Mesenchymal stem cell (in vitro differentiated cells and primary cell): ENCODE measurements at regions not wholly inside any gene's neighbourhood (a gene's known extent, or its start where the extent isn't known, plus 50 kb on each side); places are given as distances from the start of the nearest gene placed in this dataset.

Source experiments
- DNase-seq: peaks from one replicate; pipeline ENCODE4 v3.0.0-alpha.2; 2013
- H2AFZ ChIP-seq: one replicate; pipeline ENCODE4 v1.6.1; 2013; ENCODE audit warnings: low read depth, mild to moderate bottlenecking, control low read depth, inconsistent platforms, low read length, moderate library complexity
- H2AK5ac ChIP-seq: 2 replicates; pipeline ENCODE4 v1.6.1; 2013; ENCODE audit warnings: low read length, moderate library complexity, mild to moderate bottlenecking, inconsistent platforms; ENCODE audit not compliant: severe bottlenecking
- H2BK120ac ChIP-seq: one replicate; pipeline ENCODE4 v1.6.1; 2013; ENCODE audit warnings: low read depth, mild to moderate bottlenecking, inconsistent platforms, low read length, moderate library complexity
- H2BK12ac ChIP-seq, 2 experiments: one replicate each; pipeline ENCODE4 v1.6.1; 2013; ENCODE audit warnings: inconsistent platforms in 2 of 2, low read length in 2 of 2, mild to moderate bottlenecking in 2 of 2, moderate library complexity in 2 of 2, control low read depth in 1 of 2
- H2BK15ac ChIP-seq: one replicate; pipeline ENCODE4 v1.6.1; 2013; ENCODE audit warnings: mild to moderate bottlenecking, low read depth, inconsistent platforms; ENCODE audit not compliant: poor library complexity, severe bottlenecking
- H2BK5ac ChIP-seq: 2 replicates; pipeline ENCODE4 v1.6.1; 2013; ENCODE audit warnings: low read depth, mild to moderate bottlenecking, low read length, control low read depth, inconsistent platforms; ENCODE audit not compliant: poor library complexity, severe bottlenecking
- H3K14ac ChIP-seq, 2 experiments: one replicate each; pipeline ENCODE4 v1.6.1; 2013; ENCODE audit warnings: inconsistent platforms in 2 of 2, low read length in 2 of 2, control low read depth in 1 of 2, mild to moderate bottlenecking in 1 of 2, moderate library complexity in 1 of 2
- H3K18ac ChIP-seq, 2 experiments: one replicate each; pipeline ENCODE4 v1.6.1; 2013; ENCODE audit warnings: inconsistent platforms in 2 of 2, low read length in 2 of 2, control low read depth in 1 of 2, low read depth in 1 of 2, mild to moderate bottlenecking in 1 of 2
- H3K23ac ChIP-seq, 2 experiments: one replicate each; pipeline ENCODE4 v1.6.1; 2013; ENCODE audit warnings: inconsistent platforms in 2 of 2, low read length in 2 of 2, mild to moderate bottlenecking in 2 of 2, moderate library complexity in 2 of 2, control low read depth in 1 of 2
- H3K27ac ChIP-seq: 2 replicates; pipeline ENCODE4 v1.5.1; 2013; ENCODE audit warnings: mild to moderate bottlenecking, moderate library complexity, low read length, control low read depth, inconsistent platforms; ENCODE audit not compliant: poor library complexity, severe bottlenecking
- H3K27me3 ChIP-seq, 2 experiments: 2 replicates each; pipeline versions ENCODE4 v1.6.1 to v1.7.0; 2013; ENCODE audit warnings: low read length in 2 of 2, mild to moderate bottlenecking in 2 of 2, moderate library complexity in 2 of 2, control low read depth in 1 of 2, inconsistent platforms in 1 of 2; ENCODE audit not compliant: control insufficient read depth in 1 of 2, insufficient read depth in 1 of 2
- H3K36me3 ChIP-seq, 2 experiments: 2 replicates each; pipeline versions ENCODE4 v1.6.1 to v1.7.0; 2013; ENCODE audit warnings: low read length in 2 of 2, control low read depth in 1 of 2, inconsistent platforms in 1 of 2, low read depth in 1 of 2, mild to moderate bottlenecking in 1 of 2; ENCODE audit not compliant: insufficient read depth in 2 of 2, control insufficient read depth in 1 of 2
- H3K4ac ChIP-seq, 2 experiments: one replicate each; pipeline ENCODE4 v1.6.1; 2013; ENCODE audit warnings: inconsistent platforms in 2 of 2, low read length in 2 of 2, mild to moderate bottlenecking in 2 of 2, moderate library complexity in 2 of 2, control low read depth in 1 of 2, low read depth in 1 of 2
- H3K4me1 ChIP-seq: 2 replicates; pipeline ENCODE4 v1.6.1; 2013; ENCODE audit warnings: low read depth, low read length, control low read depth; ENCODE audit not compliant: control insufficient read depth, insufficient read depth
- H3K4me2 ChIP-seq: 2 replicates; pipeline ENCODE4 v1.6.1; 2013; ENCODE audit warnings: low read length, mild to moderate bottlenecking, inconsistent platforms; ENCODE audit not compliant: poor library complexity, severe bottlenecking
- H3K4me3 ChIP-seq, 2 experiments: 2 replicates each; pipeline versions ENCODE4 v1.5.1 to v1.7.0; 2013; ENCODE audit warnings: low read length in 2 of 2, mild to moderate bottlenecking in 2 of 2, control low read depth in 1 of 2, low read depth in 1 of 2; ENCODE audit not compliant: insufficient read depth in 1 of 2
- H3K79me1 ChIP-seq: replicated peaks from 2 replicates; pipeline ENCODE4 v1.6.1; 2013; ENCODE audit warnings: mild to moderate bottlenecking, control low read depth, low read length, inconsistent platforms; ENCODE audit not compliant: poor library complexity, severe bottlenecking
- H3K9ac ChIP-seq: 2 replicates; pipeline ENCODE4 v1.7.0; 2013; ENCODE audit warnings: mild to moderate bottlenecking, low read length, moderate library complexity
- H3K9me3 ChIP-seq: 2 replicates; pipeline ENCODE4 v1.7.0; 2013; ENCODE audit warnings: mild to moderate bottlenecking, low read length; ENCODE audit not compliant: control insufficient read depth
- H4K8ac ChIP-seq: one replicate; pipeline ENCODE4 v1.6.1; 2013; ENCODE audit warnings: inconsistent platforms, mild to moderate bottlenecking, low read length, moderate library complexity
- H4K91ac ChIP-seq: one replicate; pipeline ENCODE4 v1.6.1; 2013; ENCODE audit warnings: mild to moderate bottlenecking, low read length, inconsistent platforms
- WGBS: methylation state at CpG from one replicate; pipeline ENCODE4 v1.1.7; 2013; ENCODE audit warnings: mixed read lengths; 5-methylcytosine and 5-hydroxymethylcytosine counted together

GRCh38 chr7:36091874-36092176 lies 61.2 kb upstream of the EEPD1 start:
- H3K27me3 ChIP-seq: peaks cover 0 to 5% of the 10 kb centered on the region in 2 experiments
- H4K91ac ChIP-seq: no peak overlapping the region
- no peak overlapping the region for H2AK5ac ChIP-seq
- no peak overlapping the region for H3K4ac ChIP-seq
- H2AFZ ChIP-seq: no peak overlapping the region
- no peaks in the 10 kb centered on the region for H3K36me3 ChIP-seq
- no peak overlapping the region for H2BK15ac ChIP-seq
- no peaks in the 10 kb centered on the region for H3K79me1 ChIP-seq
- H3K14ac ChIP-seq: no peak overlapping the region
- no peak overlapping the region for H3K4me2 ChIP-seq
- 94% methylated on average over 1 of the region's 2 CpGs for WGBS
- H3K4me1 ChIP-seq: no peaks in the 10 kb centered on the region
- no peak for DNase-seq
- H3K9ac ChIP-seq: no peak overlapping the region
- no peak overlapping the region for H2BK120ac ChIP-seq
- no peak overlapping the region for H3K27ac ChIP-seq
- no peak overlapping the region for H3K4me3 ChIP-seq
- H2BK12ac ChIP-seq: no peak overlapping the region
- no peak overlapping the region for H3K18ac ChIP-seq
- H3K23ac ChIP-seq: no peak overlapping the region
- H3K9me3 ChIP-seq: no peaks in the 10 kb centered on the region
- H4K8ac ChIP-seq: no peak overlapping the region
- no peak overlapping the region for H2BK5ac ChIP-seq

- Histone ChIP-seq H3K18ac (no peak overlapping the region), H2BK120ac (no peak overlapping the region), H2BK15ac (no peak overlapping the region), H4K8ac (no peak overlapping the region), H3K4me2 (no peak overlapping the region), H3K14ac (no peak overlapping the region), H4K91ac (no peak overlapping the region), H3K27me3 (peaks cover 0 to 5% of the 10 kb centered on the region in 2 experiments), H3K79me1 (no peaks in the 10 kb centered on the region), H3K4ac (no peak overlapping the region), H3K9me3 (no peaks in the 10 kb centered on the region), H2AFZ (no peak overlapping the region), H2BK5ac (no peak overlapping the region), H3K27ac (no peak overlapping the region), H2BK12ac (no peak overlapping the region), H2AK5ac (no peak overlapping the region), H3K4me3 (no peak overlapping the region), H3K36me3 (no peaks in the 10 kb centered on the region), H3K23ac (no peak overlapping the region), H3K9ac (no peak overlapping the region), H3K4me1 (no peaks in the 10 kb centered on the region)
- 89% methylated on average over 10 of the region's 11 CpGs for WGBS
- DNase-seq: no peak
Observed at GRCh38 chr7:36092221-36092771, 60.8 kb upstream of the EEPD1 start.

GRCh38 chr7:36096460-36097095 lies 56.5 kb upstream of the EEPD1 start:
- Histone ChIP-seq H2BK12ac (no peak overlapping the region), H2BK120ac (no peak overlapping the region), H2BK5ac (no peak overlapping the region), H3K4me1 (no peaks in the 10 kb centered on the region), H4K8ac (no peak overlapping the region), H3K36me3 (no peaks in the 10 kb centered on the region), H3K27ac (no peak overlapping the region), H3K27me3 (peaks cover 0 to 5% of the 10 kb centered on the region in 2 experiments), H3K18ac (no peak overlapping the region), H3K9ac (no peak overlapping the region), H3K4me3 (no peak overlapping the region), H2AFZ (no peak overlapping the region), H3K23ac (peak overlapping the region in 1 of 2 experiments; percentile 70), H2AK5ac (no peak overlapping the region), H3K9me3 (no peaks in the 10 kb centered on the region), H3K4me2 (no peak overlapping the region), H3K79me1 (no peaks in the 10 kb centered on the region), H2BK15ac (no peak overlapping the region), H3K14ac (no peak overlapping the region), H4K91ac (no peak overlapping the region), H3K4ac (no peak overlapping the region)
- 83% methylated on average over 6 of the region's 6 CpGs for WGBS
- DNase-seq: no peak

GRCh38 chr7:36098096-36098495 lies 55.0 kb upstream of the EEPD1 start:
- Histone ChIP-seq H2BK120ac (no peak overlapping the region), H3K9ac (no peak overlapping the region), H3K27me3 (peaks cover 0 to 5% of the 10 kb centered on the region in 2 experiments), H2BK12ac (no peak overlapping the region), H3K4me1 (no peaks in the 10 kb centered on the region), H3K14ac (no peak overlapping the region), H3K18ac (no peak overlapping the region), H3K9me3 (no peaks in the 10 kb centered on the region), H3K23ac (no peak overlapping the region), H2BK15ac (no peak overlapping the region), H2AFZ (no peak overlapping the region), H3K79me1 (no peaks in the 10 kb centered on the region), H2AK5ac (no peak overlapping the region), H3K4ac (no peak overlapping the region), H4K91ac (no peak overlapping the region), H3K4me3 (no peak overlapping the region), H4K8ac (no peak overlapping the region), H3K4me2 (no peak overlapping the region), H3K36me3 (no peaks in the 10 kb centered on the region), H3K27ac (no peak overlapping the region), H2BK5ac (no peak overlapping the region)
- DNase-seq: no peak
